Amniotic epithelial cell (primary cell): ENCODE measurements at regions not wholly inside any gene's neighbourhood (a gene's known extent, or its start where the extent isn't known, plus 50 kb on each side); places are given as distances from the start of the nearest gene placed in this dataset.
"Not testable (repeated sequence)": the region's sequence is repeated elsewhere in the genome, so short reads cannot be mapped to it uniquely, and the experiment has no call there.

Experiments used
- DNase-seq: peaks from one replicate; pipeline ENCODE4 v3.0.0-alpha.2; 2010; ENCODE audit warnings: low read depth

- DNase-seq = peak; percentile 20
These were observed 125.1 kb upstream of the STX18 start for GRCh38 chr4:4666693-4667621.

DNA sequence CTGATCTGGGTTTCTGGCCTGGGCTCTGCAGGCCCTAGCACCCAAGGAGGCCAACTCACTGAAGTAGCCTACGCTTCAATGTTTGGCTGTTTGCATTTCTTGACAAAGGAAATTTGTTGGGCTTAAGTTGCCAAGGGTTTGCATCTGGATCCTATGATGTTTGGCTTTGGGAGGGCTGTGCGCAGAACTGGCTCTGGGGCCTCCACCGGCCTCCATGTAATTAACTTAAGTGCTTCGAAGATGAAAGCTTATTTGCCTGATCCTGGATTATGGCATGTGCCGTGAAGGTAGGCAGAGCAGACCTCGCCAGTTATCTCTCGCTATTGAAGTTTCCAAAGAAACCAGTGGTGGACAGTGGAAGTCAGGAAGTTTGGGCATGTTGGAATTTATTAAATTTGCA, 124.3 kb upstream of the STX18 start:
- DNase-seq = no peak

DNA sequence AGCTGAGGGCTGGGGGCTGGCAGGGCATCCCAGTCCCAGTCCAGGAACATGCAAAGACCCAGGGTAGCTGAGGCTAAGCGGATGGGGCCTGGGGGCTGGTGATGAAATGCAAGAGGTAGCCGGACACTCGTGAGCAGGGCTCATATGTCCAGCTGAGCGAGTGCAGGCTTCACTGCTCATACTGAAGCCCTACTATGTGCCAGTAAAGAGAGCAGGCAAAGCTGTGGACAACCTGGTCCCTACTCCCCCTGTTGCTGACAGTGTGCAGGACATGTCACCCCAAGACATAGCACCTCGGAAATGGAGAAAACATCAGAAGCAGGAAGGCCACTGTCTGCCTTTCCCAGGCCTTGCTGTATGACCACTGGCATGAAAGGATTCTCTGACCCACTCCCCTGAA, 122.4 kb upstream of the STX18 start:
- DNase-seq = no peak

DNA sequence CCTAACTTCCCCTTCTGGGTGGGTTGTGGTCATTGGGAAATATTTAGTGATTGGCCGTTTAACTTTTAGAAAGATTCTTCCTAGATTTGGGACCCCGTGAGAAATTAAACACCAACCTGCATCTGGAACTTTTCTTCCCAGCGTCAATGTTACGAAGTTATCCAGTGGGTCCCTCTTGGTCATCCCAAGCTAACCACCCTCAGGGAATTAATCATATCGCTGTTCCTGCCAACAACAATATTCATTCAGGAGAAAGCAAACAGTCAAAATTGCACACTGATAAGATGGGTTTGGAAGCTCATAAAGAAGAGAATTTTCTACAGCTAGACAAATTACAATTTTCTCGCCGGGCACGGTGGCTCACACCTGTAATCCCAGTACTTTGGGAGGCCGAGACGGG, 121.2 kb upstream of the STX18 start:
- no peak for DNase-seq

DNA sequence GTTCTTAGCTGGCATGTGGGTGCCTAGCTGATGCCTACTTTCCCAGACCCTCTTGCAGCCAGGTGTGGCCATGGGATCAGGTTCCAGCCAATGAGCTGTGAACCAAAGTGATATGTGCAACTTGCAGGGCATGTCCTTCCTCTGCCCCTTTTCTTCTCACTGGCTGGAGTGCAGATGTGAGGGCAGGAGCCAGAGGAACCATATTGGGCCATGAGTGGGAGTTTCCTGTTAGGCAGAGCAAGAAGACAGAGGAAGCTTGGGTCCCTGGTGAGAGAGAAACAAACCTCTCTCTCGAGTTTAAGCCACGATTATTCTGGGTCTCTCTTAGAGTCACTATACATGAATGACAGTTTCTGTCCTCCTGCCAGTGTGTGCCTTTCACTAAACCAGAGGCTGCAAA, 120.4 kb upstream of the STX18 start:
- no peak for DNase-seq

DNA sequence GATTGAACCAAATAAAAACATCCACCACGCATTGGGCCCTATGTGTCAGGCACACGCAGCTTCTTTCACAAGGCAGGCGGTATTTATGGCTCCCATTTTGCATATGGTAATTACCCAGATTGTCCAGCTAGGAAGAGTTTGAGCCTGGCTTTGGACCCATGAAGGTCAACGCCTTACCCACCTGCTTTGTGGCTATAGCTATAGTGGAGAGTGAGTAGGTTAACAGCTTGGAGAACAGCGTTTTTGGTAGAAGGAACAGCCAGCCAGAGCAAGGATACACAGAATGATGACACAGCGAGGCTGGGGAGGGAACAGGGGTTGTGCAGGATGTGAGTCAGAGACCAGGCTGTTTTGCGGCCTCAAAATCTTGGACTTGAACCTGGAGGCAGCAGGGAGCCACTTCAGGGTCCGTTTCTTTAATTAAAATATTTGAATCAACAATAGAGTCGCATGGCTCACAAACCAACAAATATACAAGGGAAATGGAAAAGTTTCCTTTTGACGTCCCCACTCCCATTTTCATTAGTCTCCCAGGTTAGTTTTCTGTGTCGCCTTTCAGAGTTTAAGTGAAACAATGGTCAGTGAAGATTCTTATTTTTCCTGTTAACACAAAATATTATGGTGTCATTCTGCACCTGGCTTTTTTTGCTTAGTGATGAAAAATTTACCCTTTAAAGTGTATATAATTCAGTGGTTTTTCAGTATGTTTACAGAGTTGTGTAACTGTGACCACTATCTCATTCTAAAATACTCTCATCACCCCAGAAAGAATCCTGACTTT, 118.2 kb upstream of the STX18 start:
- DNase-seq = peak; percentile 81

- no peak for DNase-seq
These were observed 116.2 kb upstream of the STX18 start for GRCh38 chr4:4658052-4658451.

GRCh38 chr4:4656977-4657376, 115.1 kb upstream of the STX18 start:
- DNase-seq = no peak

- no peak for DNase-seq
These were observed 114.1 kb upstream of the STX18 start for GRCh38 chr4:4655901-4656300.

- no peak for DNase-seq
These were observed 113.2 kb upstream of the STX18 start for GRCh38 chr4:4655011-4655410.

DNA sequence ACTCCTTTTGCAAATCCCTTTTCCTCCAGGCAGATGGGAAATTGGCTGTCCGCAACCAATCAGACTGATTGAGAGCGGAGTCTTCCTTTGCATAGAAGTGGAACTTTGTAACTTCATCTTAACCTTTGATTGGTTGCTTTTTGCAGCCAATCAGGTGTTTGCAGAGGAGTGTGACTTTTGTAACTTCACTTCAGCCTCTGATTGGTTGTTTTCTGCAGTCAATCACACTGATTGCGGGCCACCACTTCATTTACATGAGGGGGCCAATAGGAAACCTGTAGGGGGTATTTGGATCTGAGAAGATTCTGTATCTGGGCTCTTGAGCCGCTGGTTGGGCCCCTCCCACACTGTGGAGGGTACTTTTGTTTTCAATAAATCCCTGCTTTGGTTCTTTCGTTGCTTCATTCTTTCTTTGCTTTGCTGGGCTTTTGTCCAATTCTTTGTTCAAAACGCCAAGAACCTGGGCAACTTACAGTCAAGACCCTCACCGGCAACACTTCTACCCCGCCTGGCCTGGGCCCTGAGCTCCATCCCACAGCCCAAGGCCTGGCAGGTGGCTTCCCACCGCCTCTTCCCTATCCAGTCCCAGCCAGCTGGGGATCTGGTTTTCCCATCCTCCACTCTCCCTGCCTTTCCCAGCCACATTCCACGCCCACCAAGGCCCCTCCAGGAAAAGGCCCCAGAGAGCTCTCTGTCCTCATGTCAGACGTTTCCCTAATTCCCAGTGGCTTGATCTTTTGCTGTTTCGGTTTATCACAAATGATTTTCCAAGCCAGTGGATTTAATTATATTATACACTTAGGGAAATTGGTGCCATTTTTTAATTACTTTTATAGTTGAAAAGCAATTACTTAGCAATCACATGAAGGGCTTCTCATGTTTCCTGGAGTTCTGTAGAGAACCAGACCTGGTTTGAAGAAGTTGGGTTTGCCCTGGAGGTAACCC, 110.2 kb upstream of the STX18 start:
- DNase-seq = no peak

- DNase-seq = no peak
These were observed 105.2 kb upstream of the STX18 start for GRCh38 chr4:4647041-4647440.

DNA sequence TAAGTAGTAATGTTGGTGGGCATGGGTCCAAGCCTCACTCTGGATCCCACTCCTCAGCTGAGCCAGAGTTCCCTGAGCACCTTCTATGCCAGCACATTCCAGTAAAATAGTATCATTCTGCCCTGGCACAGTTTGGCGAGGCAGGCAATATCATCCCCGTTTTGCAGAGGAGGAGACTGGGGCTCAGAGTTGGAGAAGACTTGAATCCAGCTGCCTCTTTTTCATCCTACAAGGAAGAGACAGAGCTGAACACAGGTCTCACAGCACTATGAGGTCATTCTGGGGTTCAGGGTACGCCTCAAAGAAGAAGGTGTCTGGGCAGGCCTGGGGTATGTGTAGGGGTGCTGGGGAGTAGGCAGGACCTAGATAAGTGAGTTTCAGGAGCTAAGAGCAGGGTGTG, 103.9 kb upstream of the STX18 start:
- no peak for DNase-seq

GRCh38 chr4:4644277-4644676, 102.4 kb upstream of the STX18 start:
- not testable (repeated sequence) for DNase-seq

GRCh38 chr4:4643743-4644142, 101.9 kb upstream of the STX18 start:
- DNase-seq = not testable (repeated sequence)

- DNase-seq = no peak
These were observed 101.5 kb upstream of the STX18 start for GRCh38 chr4:4643306-4643705.

GRCh38 chr4:4642496-4643000, 100.7 kb upstream of the STX18 start:
- no peak for DNase-seq

- no peak for DNase-seq
These were observed 100.0 kb upstream of the STX18 start for GRCh38 chr4:4641661-4642495.

GRCh38 chr4:4641254-4641653, 99.4 kb upstream of the STX18 start:
- no peak for DNase-seq

DNA sequence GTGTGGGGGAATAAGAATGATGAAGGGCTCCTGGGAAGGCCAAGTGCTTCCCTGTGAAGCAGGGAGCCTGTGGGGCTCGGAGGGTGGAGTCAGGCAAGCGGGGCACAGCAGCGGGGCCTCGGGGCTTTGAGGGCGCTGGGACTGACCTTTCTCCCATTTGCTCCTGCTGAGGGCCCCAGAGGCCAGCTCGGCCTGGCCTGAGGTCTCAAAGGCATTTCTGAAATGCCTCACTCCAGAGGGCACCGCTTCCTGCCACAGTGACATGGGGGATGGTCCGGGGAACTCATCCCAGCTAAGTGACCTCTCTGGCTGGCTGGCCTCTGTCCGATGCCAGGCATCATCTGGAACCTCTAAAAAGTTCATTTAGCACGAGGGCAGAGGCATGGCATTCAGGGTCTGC, 98.8 kb upstream of the STX18 start:
- no peak for DNase-seq

GRCh38 chr4:4639370-4639769, 97.5 kb upstream of the STX18 start:
- no peak for DNase-seq
